Naive thymus-derived CD4-positive, alpha-beta T cell (primary cell): ENCODE measurements at regions not wholly inside any gene's neighbourhood (a gene's known extent, or its start where the extent isn't known, plus 50 kb on each side); places are given as distances from the start of the nearest gene placed in this dataset.

Source experiments
- ATAC-seq: fragments of 150-1000 bp; cut with Tn5 transposase; 2 replicates; pipeline ENCODE4 v1.10.0; 2021; ENCODE audit warnings: mild to moderate bottlenecking, moderate library complexity
- CTCF ChIA-PET: fragments of 350-600 bp; sonication (Branson Sonifier 250); formaldehyde crosslinking; loops from one replicate; lab custom pipeline; 2021; ENCODE audit warnings: antibody characterized with exemption; lab: Charles Lee
- POLR2A ChIA-PET: fragments of 350-600 bp; sonication (Branson Sonifier 250); formaldehyde crosslinking; loops from one replicate; lab custom pipeline; 2021; ENCODE audit warnings: antibody characterized with exemption, inconsistent platforms; lab: Charles Lee
- DNase-seq, 9 donors: peaks; one replicate each; pipeline versions ENCODE4 v3.0.0 to v3.0.0-alpha.2; 2020 to 2022; ENCODE audit warnings: mixed read lengths in 1 of 9
- H3K27ac ChIP-seq: one replicate; pipeline ENCODE4 v1.7.0; 2013; ENCODE audit warnings: mild to moderate bottlenecking, low read depth, low read length, moderate library complexity
- H3K27me3 ChIP-seq, 2 donors: one replicate each; pipeline ENCODE4 v1.7.0; 2013; ENCODE audit warnings: low read length in 2 of 2, mild to moderate bottlenecking in 2 of 2, moderate library complexity in 2 of 2; ENCODE audit not compliant: control insufficient read depth in 2 of 2, insufficient read depth in 2 of 2
- H3K36me3 ChIP-seq, 3 experiments: 1 replicate in 2 of 3; 2 replicates in 1 of 3; pipeline ENCODE4 v1.7.0; 2013; ENCODE audit warnings: low read length in 3 of 3, mild to moderate bottlenecking in 3 of 3, moderate library complexity in 1 of 3; ENCODE audit not compliant: insufficient read depth in 3 of 3, control insufficient read depth in 2 of 3
- H3K4me1 ChIP-seq, 2 donors: one replicate each; pipeline ENCODE4 v1.7.0; 2013; ENCODE audit warnings: low read length in 2 of 2, mild to moderate bottlenecking in 2 of 2, moderate library complexity in 1 of 2; ENCODE audit not compliant: control insufficient read depth in 2 of 2, insufficient read depth in 2 of 2
- H3K4me3 ChIP-seq: 2 replicates; pipeline ENCODE4 v1.7.0; 2013; ENCODE audit warnings: mild to moderate bottlenecking, low read length
- H3K9me3 ChIP-seq, 3 experiments: 1 replicate in 2 of 3; 2 replicates in 1 of 3; pipeline ENCODE4 v1.7.0; 2013; ENCODE audit warnings: low read length in 3 of 3; ENCODE audit not compliant: control insufficient read depth in 2 of 3
- H3K27ac Mint-ChIP-seq, 9 donors: one replicate each; pipeline ENCODE4 v1.8.0; 2020 to 2022; ENCODE audit warnings: mixed read lengths in 9 of 9, mild to moderate bottlenecking in 8 of 9, moderate library complexity in 5 of 9, inconsistent platforms in 2 of 9
- H3K27me3 Mint-ChIP-seq, 5 donors: one replicate each; pipeline ENCODE4 v1.8.0; 2021 to 2022; ENCODE audit warnings: mixed read lengths in 5 of 5, mild to moderate bottlenecking in 1 of 5
- H3K36me3 Mint-ChIP-seq, 5 donors: one replicate each; pipeline ENCODE4 v1.8.0; 2020 to 2022; ENCODE audit warnings: mixed read lengths in 5 of 5, mild to moderate bottlenecking in 3 of 5, inconsistent platforms in 1 of 5
- H3K4me1 Mint-ChIP-seq, 7 donors: one replicate each; pipeline ENCODE4 v1.8.0; 2020 to 2022; ENCODE audit warnings: mixed read lengths in 7 of 7, mild to moderate bottlenecking in 3 of 7, inconsistent platforms in 1 of 7
- H3K4me3 Mint-ChIP-seq, 10 donors: one replicate each; pipeline ENCODE4 v1.8.0; 2020 to 2022; ENCODE audit warnings: mild to moderate bottlenecking in 10 of 10, mixed read lengths in 10 of 10, moderate library complexity in 6 of 10, inconsistent platforms in 2 of 10
- H3K9me3 Mint-ChIP-seq, 11 donors: one replicate each; pipeline ENCODE4 v1.8.0; 2020 to 2022; ENCODE audit warnings: mixed read lengths in 11 of 11, mild to moderate bottlenecking in 4 of 11, inconsistent platforms in 1 of 11, moderate library complexity in 1 of 11
- intact Hi-C, 2 donors: fragments of 100-400 bp; cut with micrococcal nuclease; formaldehyde crosslinking; loops; one replicate each; pipeline ENCODE4 v1.15.1; 2023

DNA sequence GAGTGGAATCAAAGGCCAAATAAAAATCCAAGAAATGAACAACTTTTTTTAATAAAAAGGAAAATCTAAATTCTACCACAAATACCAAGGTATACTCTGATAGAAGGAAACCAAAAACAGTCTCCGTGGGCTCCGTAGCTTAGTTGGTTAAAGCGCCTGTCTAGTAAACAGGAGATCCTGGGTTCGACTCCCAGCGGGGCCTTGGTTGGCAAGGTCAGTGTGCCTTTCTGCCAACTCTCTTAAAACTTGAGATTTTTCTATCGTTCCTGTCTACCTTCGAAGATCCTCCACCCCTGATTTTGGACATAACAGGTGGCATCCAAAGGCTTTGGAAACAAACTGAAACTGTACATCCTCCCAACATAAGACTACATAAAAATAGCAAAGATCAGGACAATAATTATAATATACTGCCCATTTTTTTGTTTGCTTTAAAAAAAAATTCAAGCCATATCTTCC, 197.9 kb downstream of the TRIM27 start:
- Histone ChIP-seq H3K9me3 (peaks cover 0 to 14% (median 0%) of the 10 kb centered on the region in 3 experiments), H3K36me3 (no peaks in the 10 kb centered on the region), H3K4me3 (no peak overlapping the region), H3K4me1 (peaks cover 3 to 5% of the 10 kb centered on the region in 2 donors), H3K27ac (no peak overlapping the region), H3K27me3 (peaks cover 4 to 18% of the 10 kb centered on the region in 2 donors)
- no peak overlapping the region for H3K4me3 Mint-ChIP-seq
- peaks cover 9 to 26% (median 20%) of the 10 kb centered on the region in 7 donors for H3K4me1 Mint-ChIP-seq
- peaks cover 70 to 98% (median 95%) of the 10 kb centered on the region in 5 donors for H3K27me3 Mint-ChIP-seq
- CTCF ChIA-PET = no interaction called here
- DNase-seq (no peak), ATAC-seq (no peak)
- peaks cover 2 to 56% (median 22%) of the 10 kb centered on the region in 11 donors for H3K9me3 Mint-ChIP-seq
- no peak overlapping the region for H3K27ac Mint-ChIP-seq
- POLR2A ChIA-PET = no interaction called here
- peaks cover 0 to 13% (median 0%) of the 10 kb centered on the region in 5 donors for H3K36me3 Mint-ChIP-seq
- intact Hi-C loops = no loop called here

- peaks cover 3 to 5% of the 10 kb centered on the region in 2 donors for H3K4me1 ChIP-seq
- ATAC-seq (no peak), DNase-seq (no peak)
- Mint-ChIP-seq H3K4me1 (peaks cover 9 to 26% (median 20%) of the 10 kb centered on the region in 7 donors), H3K27ac (no peak overlapping the region), H3K36me3 (peaks cover 0 to 13% (median 0%) of the 10 kb centered on the region in 5 donors), H3K27me3 (peaks cover 72 to 98% (median 97%) of the 10 kb centered on the region in 5 donors), H3K4me3 (no peak overlapping the region), H3K9me3 (peaks cover 2 to 64% (median 23%) of the 10 kb centered on the region in 11 donors)
- H3K27me3 ChIP-seq = peaks cover 5 to 25% of the 10 kb centered on the region in 2 donors
- peaks cover 0 to 14% (median 0%) of the 10 kb centered on the region in 3 experiments for H3K9me3 ChIP-seq
- intact Hi-C loops = no loop called here
- H3K27ac ChIP-seq = no peak overlapping the region
- H3K4me3 ChIP-seq = no peak overlapping the region
- ChIA-PET CTCF (interaction anchor here (0.6 kb wide), 1 partner anchor 106 kb away, joined by 3 read pairs; no protein-coding TSS in a partner anchor), POLR2A (no interaction called here)
- H3K36me3 ChIP-seq = no peaks in the 10 kb centered on the region
Observed at GRCh38 chr6:28726569-28727309, 197.0 kb downstream of the TRIM27 start.

DNA sequence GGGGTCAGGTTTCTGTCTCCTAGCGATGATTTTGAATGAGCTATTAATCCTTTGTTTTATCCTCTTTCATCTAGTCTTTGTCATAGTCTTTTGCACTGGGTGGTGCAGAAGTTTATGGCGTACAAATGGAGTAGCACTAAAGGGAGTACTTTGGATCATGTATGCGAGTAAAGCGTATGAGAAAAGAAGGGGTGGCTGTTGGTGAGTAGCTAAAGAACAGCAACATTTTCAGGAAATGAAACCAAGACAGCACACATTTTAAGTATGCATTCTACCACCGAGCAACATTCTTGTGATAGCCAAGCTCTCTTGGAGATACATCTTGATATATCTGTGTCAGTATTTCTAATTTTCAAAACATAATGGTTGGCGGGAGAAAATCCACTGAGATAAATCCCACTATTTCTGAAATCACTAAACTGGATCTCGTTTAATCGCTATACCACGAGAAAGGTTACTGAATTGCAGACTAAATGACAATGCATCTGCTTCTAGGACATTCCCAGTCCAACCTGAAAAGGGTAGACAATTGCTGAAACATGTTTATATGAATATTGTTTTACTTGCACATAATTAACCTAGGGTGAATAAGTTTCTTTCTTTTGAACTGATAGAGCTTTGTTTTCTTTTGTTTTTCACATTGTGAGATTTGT, 196.1 kb downstream of the TRIM27 start:
- ChIA-PET CTCF (interaction anchor here (0.6 kb wide), 1 partner anchor 105 kb away, joined by 3 read pairs; no protein-coding TSS in a partner anchor), POLR2A (no interaction called here)
- no peak overlapping the region for H3K4me3 ChIP-seq
- DNase-seq (no peak), ATAC-seq (no peak)
- no peaks in the 10 kb centered on the region for H3K36me3 ChIP-seq
- peaks cover 0 to 14% (median 0%) of the 10 kb centered on the region in 3 experiments for H3K9me3 ChIP-seq
- Mint-ChIP-seq H3K4me3 (peak overlapping the region; percentile 34 to 85 (median 62)), H3K4me1 (peaks cover 9 to 26% (median 20%) of the 10 kb centered on the region in 7 donors), H3K27ac (peak overlapping the region in 1 of 9 donors; percentile 43), H3K9me3 (peaks cover 4 to 71% (median 31%) of the 10 kb centered on the region in 11 donors), H3K36me3 (peaks cover 0 to 18% (median 2%) of the 10 kb centered on the region in 5 donors), H3K27me3 (peaks cover 75 to 99% (median 95%) of the 10 kb centered on the region in 5 donors)
- intact Hi-C loops = no loop called here
- H3K4me1 ChIP-seq = peaks cover 3 to 5% of the 10 kb centered on the region in 2 donors
- peaks cover 5 to 26% of the 10 kb centered on the region in 2 donors for H3K27me3 ChIP-seq
- H3K27ac ChIP-seq = no peak overlapping the region

- POLR2A ChIA-PET = interaction anchor here (0.6 to 0.7 kb wide), 2 partner anchors 12 to 15 kb away, joined by 3 read pairs; no protein-coding TSS in a partner anchor
- Histone ChIP-seq H3K9me3 (peaks cover 0 to 14% (median 0%) of the 10 kb centered on the region in 3 experiments), H3K27ac (no peak overlapping the region), H3K27me3 (peaks cover 11 to 42% of the 10 kb centered on the region in 2 donors), H3K36me3 (no peaks in the 10 kb centered on the region), H3K4me1 (peaks cover 3 to 5% of the 10 kb centered on the region in 2 donors), H3K4me3 (peak overlapping the region; percentile 49)
- peaks cover 7 to 87% (median 42%) of the 10 kb centered on the region in 11 donors for H3K9me3 Mint-ChIP-seq
- H3K27ac Mint-ChIP-seq = peak overlapping the region in 8 of 9 donors; percentile 8 to 93 (median 74)
- H3K36me3 Mint-ChIP-seq = peaks cover 0 to 29% (median 4%) of the 10 kb centered on the region in 5 donors
- peaks cover 87 to 96% (median 92%) of the 10 kb centered on the region in 5 donors for H3K27me3 Mint-ChIP-seq
- H3K4me3 Mint-ChIP-seq = peak overlapping the region; percentile 55 to 88 (median 84)
- no peak for ATAC-seq
- CTCF ChIA-PET = interaction anchor here (1.7 kb wide), 1 partner anchor 924 kb away, joined by 3 read pairs; no protein-coding TSS in a partner anchor
- DNase-seq = no peak
- intact Hi-C loops = loop anchor here in 1 of 2 donors (10.0 kb wide), 3 partner anchors 95 to 1175 kb away; no protein-coding TSS in a partner anchor
- peaks cover 10 to 30% (median 22%) of the 10 kb centered on the region in 7 donors for H3K4me1 Mint-ChIP-seq
Observed at GRCh38 chr6:28729501-28730402, 194.0 kb downstream of the TRIM27 start.

GRCh38 chr6:28732052-28732451, 191.7 kb downstream of the TRIM27 start:
- Histone ChIP-seq H3K27ac (no peak overlapping the region), H3K27me3 (peaks cover 22 to 63% of the 10 kb centered on the region in 2 donors), H3K4me1 (peaks cover 3 to 5% of the 10 kb centered on the region in 2 donors), H3K36me3 (no peaks in the 10 kb centered on the region), H3K4me3 (no peak overlapping the region), H3K9me3 (peaks cover 0 to 14% (median 0%) of the 10 kb centered on the region in 3 experiments)
- ATAC-seq (no peak), DNase-seq (no peak)
- POLR2A ChIA-PET = no interaction called here
- CTCF ChIA-PET = no interaction called here
- H3K9me3 Mint-ChIP-seq = peaks cover 7 to 98% (median 51%) of the 10 kb centered on the region in 11 donors
- H3K27ac Mint-ChIP-seq = no peak overlapping the region
- intact Hi-C loops = loop anchor here in 1 of 2 donors (10.0 kb wide), 3 partner anchors 97 to 1177 kb away; no protein-coding TSS in a partner anchor
- H3K4me1 Mint-ChIP-seq = peaks cover 10 to 30% (median 22%) of the 10 kb centered on the region in 7 donors
- H3K36me3 Mint-ChIP-seq = peaks cover 0 to 32% (median 8%) of the 10 kb centered on the region in 5 donors
- peaks cover 90 to 96% (median 95%) of the 10 kb centered on the region in 5 donors for H3K27me3 Mint-ChIP-seq
- H3K4me3 Mint-ChIP-seq = peak overlapping the region in 1 of 10 donors; percentile 29
